HUES64 (cell line): ENCODE measurements at regions not wholly inside any gene's neighbourhood (a gene's known extent, or its start where the extent isn't known, plus 50 kb on each side); places are given as distances from the start of the nearest gene placed in this dataset.
"Not testable (repeated sequence)": the region's sequence is repeated elsewhere in the genome, so short reads cannot be mapped to it uniquely, and the experiment has no call there.

ENCODE experiments used
- H3K27ac ChIP-seq: 2 replicates; pipeline ENCODE4 v1.7.0; 2013; ENCODE audit warnings: low read depth, low read length, inconsistent platforms
- H3K27me3 ChIP-seq: 2 replicates; pipeline ENCODE4 v1.6.1; 2013; ENCODE audit warnings: mild to moderate bottlenecking, low read length; ENCODE audit not compliant: insufficient read depth
- H3K36me3 ChIP-seq: 2 replicates; pipeline ENCODE4 v1.6.1; 2013; ENCODE audit warnings: mild to moderate bottlenecking, low read length; ENCODE audit not compliant: insufficient read depth
- H3K4me1 ChIP-seq: 2 replicates; pipeline ENCODE4 v1.6.1; 2013; ENCODE audit warnings: mild to moderate bottlenecking, low read length, moderate library complexity; ENCODE audit not compliant: insufficient read depth
- H3K4me3 ChIP-seq: 2 replicates; pipeline ENCODE4 v1.5.1; 2013; ENCODE audit warnings: mild to moderate bottlenecking, low read length, moderate library complexity
- H3K9ac ChIP-seq: 2 replicates; pipeline ENCODE4 v1.6.1; 2013; ENCODE audit warnings: mild to moderate bottlenecking, low read depth, low read length
- H3K9me3 ChIP-seq: 2 replicates; pipeline ENCODE4 v1.6.1; 2013; ENCODE audit warnings: low read depth, low read length; ENCODE audit not compliant: insufficient read depth
- WGBS: fragments of 150-250, 120-280 bp; methylation state at CpG from one replicate; pipeline ENCODE4 v1.1.7; 2013; ENCODE audit warnings: missing lambda C conversion rate; 5-methylcytosine and 5-hydroxymethylcytosine counted together

DNA sequence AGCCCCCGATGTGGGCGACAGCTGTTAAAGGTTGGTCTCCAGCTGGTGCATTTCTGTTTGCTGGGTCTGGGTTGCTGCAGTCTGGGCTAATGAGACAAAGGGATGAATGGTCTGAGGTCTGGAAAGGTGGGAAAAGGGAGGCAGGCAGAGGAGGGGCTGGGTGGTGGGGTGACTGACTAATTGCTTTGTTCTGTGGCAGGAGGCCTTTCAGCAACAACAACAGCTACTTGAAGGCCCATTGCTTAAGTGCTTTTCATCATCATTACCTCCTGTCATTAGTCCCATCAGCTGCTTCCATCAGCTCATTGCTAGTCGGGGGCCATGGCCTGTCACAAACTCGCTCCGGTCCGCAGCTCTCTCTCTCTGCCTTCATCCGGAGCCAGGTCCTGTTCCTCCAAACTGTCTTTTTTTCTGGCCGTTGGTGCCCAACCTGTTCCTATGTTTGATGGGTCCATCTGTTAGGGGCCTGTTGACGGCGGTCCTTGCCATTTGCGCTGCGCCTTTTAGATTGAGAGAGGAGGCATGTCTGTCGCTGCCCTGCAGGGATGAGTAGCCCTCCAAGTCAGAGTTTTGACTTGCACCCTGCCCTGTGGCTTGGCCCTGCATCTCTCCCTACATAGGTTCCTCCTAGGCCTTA is 105.6 kb upstream of the PLXNA2 start:
- no peaks in the 10 kb centered on the region for H3K36me3 ChIP-seq
- WGBS = 62% methylated on average over 13 of the region's 13 CpGs
- peaks cover 19% of the 10 kb centered on the region for H3K4me1 ChIP-seq
- H3K9me3 ChIP-seq = no peaks in the 10 kb centered on the region
- peak overlapping the region; percentile 22; the same call in 1 of the 2 replicates for H3K9ac ChIP-seq
- no peak overlapping the region for H3K4me3 ChIP-seq
- no peak overlapping the region for H3K27ac ChIP-seq
- H3K27me3 ChIP-seq = no peaks in the 10 kb centered on the region; the same call in 1 of the 2 replicates

DNA sequence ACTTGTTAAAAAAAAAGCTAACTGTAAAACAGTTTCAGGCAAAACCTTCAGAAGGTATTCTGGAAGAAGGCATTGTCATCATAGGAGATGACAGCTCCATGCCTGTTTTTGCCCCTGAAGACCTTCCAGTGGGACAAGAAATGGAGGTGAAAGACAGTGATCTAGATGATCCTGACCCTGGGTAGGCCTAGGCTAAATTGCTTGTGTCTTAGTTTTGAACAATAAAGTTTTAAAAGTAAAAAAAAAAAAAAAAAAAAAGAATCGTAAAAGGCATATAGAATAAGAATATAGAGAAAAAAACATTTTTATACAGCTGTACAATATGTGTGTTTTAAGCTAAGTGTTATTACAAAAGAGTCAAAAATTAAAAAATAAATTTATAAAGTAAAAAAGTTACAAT is 106.6 kb upstream of the PLXNA2 start:
- no peaks in the 10 kb centered on the region for H3K36me3 ChIP-seq
- H3K4me1 ChIP-seq = peaks cover 28% of the 10 kb centered on the region
- no peaks in the 10 kb centered on the region for H3K9me3 ChIP-seq
- H3K27ac ChIP-seq = no peak overlapping the region
- no peak overlapping the region for H3K9ac ChIP-seq
- WGBS = no CpG with 5 or more reads among the region's 1 CpG
- H3K27me3 ChIP-seq = no peaks in the 10 kb centered on the region; the same call in 1 of the 2 replicates
- no peak overlapping the region for H3K4me3 ChIP-seq

DNA sequence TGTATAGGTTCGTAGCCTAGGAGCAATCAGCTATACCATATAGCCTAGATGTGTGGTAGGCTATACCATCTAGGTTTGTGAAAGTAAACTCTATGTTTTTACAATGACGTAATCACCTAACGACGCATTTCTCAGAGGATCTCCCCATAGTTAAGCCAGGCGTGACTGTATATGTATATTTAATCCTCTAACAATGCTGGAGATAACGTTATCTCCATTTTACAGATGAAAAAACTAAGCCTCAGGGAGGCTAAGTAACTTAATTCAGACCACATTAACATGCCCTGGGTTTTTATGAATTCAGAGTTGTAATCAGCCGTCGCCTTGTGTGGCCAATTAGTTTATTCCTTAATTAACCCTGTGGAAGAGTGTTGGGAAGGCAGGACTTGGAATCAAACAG is 107.7 kb upstream of the PLXNA2 start:
- WGBS = 97% methylated on average over 8 of the region's 8 CpGs

GRCh38 chr1:208353797-208354196 is 109.6 kb upstream of the PLXNA2 start:
- H3K4me1 ChIP-seq = peaks cover 36% of the 10 kb centered on the region
- not testable (repeated sequence) for H3K9me3 ChIP-seq, H3K27me3 ChIP-seq, H3K4me3 ChIP-seq, H3K27ac ChIP-seq, H3K36me3 ChIP-seq, H3K9ac ChIP-seq
- 93% methylated on average over 4 of the region's 5 CpGs for WGBS

More for the DNA sequence above, 107.7 kb upstream of the PLXNA2 start:
- Histone ChIP-seq H3K9me3 (no peaks in the 10 kb centered on the region), H3K4me1 (peaks cover 36% of the 10 kb centered on the region), H3K9ac (no peak overlapping the region), H3K27ac (no peak overlapping the region), H3K36me3 (no peaks in the 10 kb centered on the region), H3K4me3 (no peak overlapping the region), H3K27me3 (no peaks in the 10 kb centered on the region; the same call in 1 of the 2 replicates)

- H3K9ac ChIP-seq = no peak overlapping the region
- no peak overlapping the region for H3K27ac ChIP-seq
- H3K9me3 ChIP-seq = no peaks in the 10 kb centered on the region
- H3K27me3 ChIP-seq = no peaks in the 10 kb centered on the region
- no peaks in the 10 kb centered on the region for H3K36me3 ChIP-seq
- H3K4me1 ChIP-seq = peaks cover 21% of the 10 kb centered on the region
- WGBS = 85% methylated on average over 8 of the region's 8 CpGs
- no peak overlapping the region for H3K4me3 ChIP-seq
Observed at GRCh38 chr1:208357644-208358507, 113.7 kb upstream of the PLXNA2 start.

DNA sequence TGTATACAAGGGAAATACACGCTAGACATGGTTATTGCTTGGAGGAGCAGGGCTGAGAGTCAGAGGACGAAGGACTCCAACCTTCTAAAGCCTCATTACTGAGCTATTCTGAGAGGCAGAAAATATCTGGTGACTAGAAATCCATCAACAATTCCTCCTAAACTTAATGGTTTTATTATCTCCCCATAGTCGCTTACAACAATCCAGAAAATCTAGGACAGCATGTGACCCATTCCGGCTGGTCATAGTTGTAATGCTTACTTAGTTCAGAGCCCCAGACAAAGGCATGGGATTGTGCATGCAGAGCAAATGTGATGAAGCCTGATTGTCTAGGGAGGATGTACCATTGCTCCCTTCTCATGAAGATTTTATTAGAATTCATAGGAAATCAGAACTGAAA is 114.5 kb upstream of the PLXNA2 start:
- Histone ChIP-seq H3K9ac (no peak overlapping the region), H3K36me3 (no peaks in the 10 kb centered on the region), H3K4me1 (peaks cover 21% of the 10 kb centered on the region), H3K4me3 (no peak overlapping the region), H3K27ac (no peak overlapping the region), H3K27me3 (no peaks in the 10 kb centered on the region), H3K9me3 (no peaks in the 10 kb centered on the region)
- whole genome bisulfite sequencing = 97% methylated on average over 4 of the region's 4 CpGs

DNA sequence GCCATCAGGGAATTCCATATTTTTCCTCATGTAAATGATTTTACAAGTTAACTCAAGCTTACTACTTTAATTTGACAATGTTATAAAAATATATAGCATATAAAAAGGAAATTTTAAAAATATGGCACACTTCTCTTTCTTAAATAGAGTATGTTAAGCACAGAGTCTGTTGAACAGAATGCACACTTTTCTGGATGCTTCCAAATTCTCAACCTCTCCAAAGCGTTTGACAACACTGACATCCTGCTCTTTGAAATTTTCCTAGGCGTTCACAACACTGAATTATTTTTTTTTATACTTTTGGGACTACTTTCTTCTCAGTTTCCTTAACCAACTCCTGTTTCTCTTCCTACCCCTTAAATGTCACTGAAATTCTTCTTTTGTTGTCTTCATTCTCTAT is 117.8 kb upstream of the PLXNA2 start:
- H3K27ac ChIP-seq = no peak overlapping the region
- 92% methylated on average over 2 of the region's 2 CpGs for WGBS
- H3K9ac ChIP-seq = no peak overlapping the region
- no peaks in the 10 kb centered on the region for H3K27me3 ChIP-seq
- H3K4me1 ChIP-seq = no peaks in the 10 kb centered on the region
- no peaks in the 10 kb centered on the region for H3K36me3 ChIP-seq
- H3K9me3 ChIP-seq = no peaks in the 10 kb centered on the region
- no peak overlapping the region for H3K4me3 ChIP-seq

GRCh38 chr1:208366559-208366958 is 122.4 kb upstream of the PLXNA2 start:
- no peaks in the 10 kb centered on the region for H3K36me3 ChIP-seq
- H3K9me3 ChIP-seq = no peaks in the 10 kb centered on the region
- H3K4me1 ChIP-seq = no peaks in the 10 kb centered on the region
- H3K9ac ChIP-seq = no peak overlapping the region
- no peak overlapping the region for H3K27ac ChIP-seq
- 92% methylated on average over 1 of the region's 1 CpG for WGBS
- no peaks in the 10 kb centered on the region for H3K27me3 ChIP-seq
- H3K4me3 ChIP-seq = no peak overlapping the region

DNA sequence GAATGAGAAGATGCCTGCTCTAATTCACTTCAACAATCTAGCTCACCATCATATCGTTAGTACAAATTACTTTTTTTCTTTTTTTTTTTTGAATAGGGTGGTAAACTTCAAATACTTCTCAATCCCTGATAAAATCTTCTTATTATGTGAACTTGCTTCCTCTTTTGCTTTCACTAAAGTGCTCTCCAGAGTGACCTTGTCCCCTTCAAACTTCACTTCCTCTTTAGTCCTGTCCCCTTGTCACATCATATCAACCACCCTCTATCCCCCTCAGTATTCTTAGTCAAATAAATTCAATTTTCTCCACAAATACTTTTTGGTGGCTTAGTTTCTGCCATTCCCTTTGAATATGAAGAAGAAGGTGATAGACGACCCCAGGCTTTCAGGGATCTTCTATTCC is 124.9 kb upstream of the PLXNA2 start:
- Histone ChIP-seq H3K27ac (no peak overlapping the region), H3K27me3 (no peaks in the 10 kb centered on the region), H3K4me3 (no peak overlapping the region), H3K4me1 (peaks cover 9% of the 10 kb centered on the region), H3K9ac (no peak overlapping the region), H3K36me3 (no peaks in the 10 kb centered on the region), H3K9me3 (no peaks in the 10 kb centered on the region)
- WGBS = 79% methylated on average over 1 of the region's 2 CpGs

GRCh38 chr1:208369658-208370057 is 125.5 kb upstream of the PLXNA2 start:
- Histone ChIP-seq H3K27ac (no peak overlapping the region), H3K4me3 (no peak overlapping the region), H3K4me1 (peaks cover 16% of the 10 kb centered on the region), H3K27me3 (no peaks in the 10 kb centered on the region), H3K36me3 (no peaks in the 10 kb centered on the region), H3K9me3 (no peaks in the 10 kb centered on the region), H3K9ac (no peak overlapping the region)
- 76% methylated on average over 2 of the region's 2 CpGs for WGBS

DNA sequence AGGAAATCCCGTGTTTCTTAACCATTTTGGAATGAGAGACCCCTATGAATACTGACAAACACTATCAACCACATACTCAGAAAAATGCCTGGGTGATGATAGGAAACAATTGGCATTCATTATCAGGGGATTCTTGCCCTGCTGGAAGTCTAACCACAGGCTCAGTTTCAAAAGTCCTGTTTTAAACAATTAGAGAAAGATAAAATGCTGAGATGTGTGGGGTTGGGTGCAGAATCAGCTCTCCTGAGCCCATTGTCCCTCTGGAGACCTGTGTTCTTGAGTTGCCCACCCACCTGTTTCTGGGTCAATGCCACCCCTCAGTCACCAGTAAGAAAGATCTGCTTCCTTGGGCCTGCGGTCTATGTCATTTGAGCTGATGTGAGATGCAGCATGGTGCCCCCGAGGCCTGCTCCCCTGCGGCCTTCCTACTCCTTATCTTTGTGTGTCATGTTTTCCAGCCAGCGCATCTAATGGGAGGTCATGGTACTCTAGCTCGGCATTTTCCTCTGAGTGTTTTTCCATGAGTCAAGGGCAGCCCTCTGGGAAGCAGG is 130.3 kb upstream of the PLXNA2 start:
- H3K4me1 ChIP-seq = peaks cover 19% of the 10 kb centered on the region
- no peaks in the 10 kb centered on the region for H3K9me3 ChIP-seq
- H3K27me3 ChIP-seq = no peaks in the 10 kb centered on the region
- no peak overlapping the region; the same call in 1 of the 2 replicates for H3K27ac ChIP-seq
- H3K9ac ChIP-seq = no peak overlapping the region
- H3K36me3 ChIP-seq = no peaks in the 10 kb centered on the region
- WGBS = 47% methylated on average over 6 of the region's 6 CpGs
- H3K4me3 ChIP-seq = no peak overlapping the region
